ENCODE measurements at regions not wholly inside any gene's neighbourhood (a gene's known extent, or its start where the extent isn't known, plus 50 kb on each side); places are given as distances from the start of the nearest gene placed in this dataset.
A peak's percentile ranks its signal among the peaks of the same experiment; 100 is the strongest.

GRCh38 chr6:25186919-25187318, 92.3 kb upstream of the CARMIL1 start:
- 64 to 82% (median 74%) methylated on average over 2 of the region's 2 CpGs for WGBS, 3 donors
- TF ChIP-seq CTCF (IDR thresholded peaks at IDR 0.05), result no peak
- Histone ChIP-seq H3K4me1 (no peaks in the 10 kb centered on the region), H3K4me3 (no peak overlapping the region), H3K36me3 (ENCODE audit: insufficient read depth in 1 of 2, low read depth in 1 of 2) (no peaks in the 10 kb centered on the region), H3K27ac (no peak overlapping the region), H3K27me3 (ENCODE audit: insufficient read depth in 3 of 3, low read length in 2 of 3) (no peaks in the 10 kb centered on the region), H3K9me3 (no peaks in the 10 kb centered on the region)
- ATAC-seq (no peak), DNase-seq (no peak)
- intact Hi-C loops (cut with DNase I), result no loop called here

GRCh38 chr6:25188232-25188631, 90.9 kb upstream of the CARMIL1 start:
- no peak for TF ChIP-seq CTCF (IDR thresholded peaks at IDR 0.05)
- intact Hi-C loops (cut with DNase I), result no loop called here
- ATAC-seq (no peak), DNase-seq (no peak)
- Histone ChIP-seq H3K4me3 (no peak overlapping the region), H3K4me1 (no peaks in the 10 kb centered on the region), H3K9me3 (no peaks in the 10 kb centered on the region), H3K27me3 (ENCODE audit: insufficient read depth in 3 of 3, low read length in 2 of 3) (no peaks in the 10 kb centered on the region), H3K36me3 (ENCODE audit: insufficient read depth in 1 of 2, low read depth in 1 of 2) (no peaks in the 10 kb centered on the region), H3K27ac (no peak overlapping the region)
- WGBS, 3 donors, result 92 to 93% (median 93%) methylated on average over 1 of the region's 1 CpG

GRCh38 chr6:25192590-25193459, 86.3 kb upstream of the CARMIL1 start:
- ATAC-seq, result peak; percentile 32 to 85 (median 72)
- WGBS, 3 donors, result 19 to 31% (median 30%) methylated on average over 6 of the region's 6 CpGs
- Histone ChIP-seq H3K4me1 (no peaks in the 10 kb centered on the region), H3K4me3 (no peak overlapping the region), H3K27me3 (ENCODE audit: insufficient read depth in 3 of 3, low read length in 2 of 3) (no peaks in the 10 kb centered on the region), H3K27ac (peak overlapping the region; percentile 61), H3K9me3 (no peaks in the 10 kb centered on the region), H3K36me3 (ENCODE audit: insufficient read depth in 1 of 2, low read depth in 1 of 2) (no peaks in the 10 kb centered on the region)
- intact Hi-C loops (cut with DNase I), result no loop called here
- DNase-seq, result no peak
- TF ChIP-seq CTCF (IDR thresholded peaks at IDR 0.05), result no peak

GRCh38 chr6:25193460-25194171, 85.6 kb upstream of the CARMIL1 start:
- Histone ChIP-seq H3K36me3 (ENCODE audit: insufficient read depth in 1 of 2, low read depth in 1 of 2) (no peaks in the 10 kb centered on the region), H3K9me3 (no peaks in the 10 kb centered on the region), H3K4me3 (no peak overlapping the region), H3K27me3 (ENCODE audit: insufficient read depth in 3 of 3, low read length in 2 of 3) (no peaks in the 10 kb centered on the region), H3K4me1 (no peaks in the 10 kb centered on the region), H3K27ac (peak overlapping the region; percentile 61)
- 7 to 15% (median 10%) methylated on average over 6 of the region's 6 CpGs for WGBS, 3 donors
- DNase-seq (no peak), ATAC-seq (peak in 1 of 4 donors; percentile 67)
- no peak for TF ChIP-seq CTCF (IDR thresholded peaks at IDR 0.05)
- intact Hi-C loops (cut with DNase I), result no loop called here
